Suprapubic skin (tissue), 4 donors: ENCODE measurements at regions not wholly inside any gene's neighbourhood (a gene's known extent, or its start where the extent isn't known, plus 50 kb on each side); places are given as distances from the start of the nearest gene placed in this dataset.

Experiments
- EP300 ChIP-seq: sonication (generic); formaldehyde crosslinking; IDR thresholded peaks from one replicate; pipeline ENCODE4 v1.6.1; 2017; ENCODE audit warnings: antibody characterized with exemption
- POLR2A ChIP-seq, 2 donors: fragments of 450-650 bp; IDR thresholded peaks; one replicate each; pipeline ENCODE4 v1.6.1; 2017; ENCODE audit warnings: antibody characterized with exemption in 2 of 2, mild to moderate bottlenecking in 2 of 2, moderate library complexity in 2 of 2
- POLR2AphosphoS5 ChIP-seq, 3 donors: sonication (generic); formaldehyde crosslinking; IDR thresholded peaks; one replicate each; pipeline ENCODE4 v1.6.1; 2017; ENCODE audit warnings: antibody characterized with exemption in 3 of 3
- TF ChIP-seq, protein P1 (sequence below), 2 donors: fragments of 200-600 bp in 1 of 2; fragments of 450-650 bp in 1 of 2; sonication (generic) in 1 of 2; IDR thresholded peaks; one replicate each; pipeline ENCODE4 v1.5.1; 2016 to 2019; ENCODE audit warnings: antibody characterized with exemption in 2 of 2, mild to moderate bottlenecking in 1 of 2, moderate library complexity in 1 of 2

DNA sequence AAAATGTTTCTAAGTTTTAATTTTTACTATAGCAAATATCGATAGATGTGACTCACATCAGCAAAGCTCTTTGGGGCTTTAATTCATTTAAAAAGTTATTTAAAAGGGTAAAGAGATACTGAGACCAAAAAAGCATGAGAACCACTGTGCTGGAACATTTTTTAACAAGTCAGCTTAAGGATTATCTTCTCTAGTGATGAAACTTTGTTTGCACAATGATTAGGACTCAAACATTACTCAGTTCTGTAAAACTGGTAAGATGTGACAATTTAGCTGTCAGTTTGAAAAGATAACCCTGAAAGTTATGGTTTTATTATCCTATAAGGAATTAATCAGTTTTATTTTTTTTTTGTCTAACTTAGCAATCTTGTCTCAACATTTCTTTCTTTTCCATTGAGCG, 301.4 kb downstream of the TSN start:
- TF ChIP-seq POLR2A (IDR thresholded peaks at IDR 0.05) (no peak), EP300 (no peak), POLR2AphosphoS5 (IDR thresholded peaks at IDR 0.05) (no peak)
- TF ChIP-seq, protein P1, sequence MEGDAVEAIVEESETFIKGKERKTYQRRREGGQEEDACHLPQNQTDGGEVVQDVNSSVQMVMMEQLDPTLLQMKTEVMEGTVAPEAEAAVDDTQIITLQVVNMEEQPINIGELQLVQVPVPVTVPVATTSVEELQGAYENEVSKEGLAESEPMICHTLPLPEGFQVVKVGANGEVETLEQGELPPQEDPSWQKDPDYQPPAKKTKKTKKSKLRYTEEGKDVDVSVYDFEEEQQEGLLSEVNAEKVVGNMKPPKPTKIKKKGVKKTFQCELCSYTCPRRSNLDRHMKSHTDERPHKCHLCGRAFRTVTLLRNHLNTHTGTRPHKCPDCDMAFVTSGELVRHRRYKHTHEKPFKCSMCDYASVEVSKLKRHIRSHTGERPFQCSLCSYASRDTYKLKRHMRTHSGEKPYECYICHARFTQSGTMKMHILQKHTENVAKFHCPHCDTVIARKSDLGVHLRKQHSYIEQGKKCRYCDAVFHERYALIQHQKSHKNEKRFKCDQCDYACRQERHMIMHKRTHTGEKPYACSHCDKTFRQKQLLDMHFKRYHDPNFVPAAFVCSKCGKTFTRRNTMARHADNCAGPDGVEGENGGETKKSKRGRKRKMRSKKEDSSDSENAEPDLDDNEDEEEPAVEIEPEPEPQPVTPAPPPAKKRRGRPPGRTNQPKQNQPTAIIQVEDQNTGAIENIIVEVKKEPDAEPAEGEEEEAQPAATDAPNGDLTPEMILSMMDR (IDR thresholded peaks at IDR 0.05), result no peak
